Esophagus squamous epithelium (tissue), 4 donors: ENCODE measurements at regions not wholly inside any gene's neighbourhood (a gene's known extent, or its start where the extent isn't known, plus 50 kb on each side); places are given as distances from the start of the nearest gene placed in this dataset.

ENCODE experiments used
- POLR2A ChIP-seq, 4 donors: fragments of 450-650 bp; IDR thresholded peaks; one replicate each; pipeline ENCODE4 v1.6.1; 2017; ENCODE audit warnings: antibody characterized with exemption in 4 of 4, mild to moderate bottlenecking in 4 of 4, moderate library complexity in 3 of 4
- TF ChIP-seq, protein P1 (sequence below), 6 experiments: fragments of 450-650 bp in 4 of 6; fragments of 200-600 bp in 2 of 6; sonication (generic) in 2 of 6; IDR thresholded peaks; one replicate each; pipeline ENCODE4 v1.5.1; 2016 to 2019; ENCODE audit warnings: antibody characterized with exemption in 6 of 6, mild to moderate bottlenecking in 4 of 6, moderate library complexity in 4 of 6

DNA sequence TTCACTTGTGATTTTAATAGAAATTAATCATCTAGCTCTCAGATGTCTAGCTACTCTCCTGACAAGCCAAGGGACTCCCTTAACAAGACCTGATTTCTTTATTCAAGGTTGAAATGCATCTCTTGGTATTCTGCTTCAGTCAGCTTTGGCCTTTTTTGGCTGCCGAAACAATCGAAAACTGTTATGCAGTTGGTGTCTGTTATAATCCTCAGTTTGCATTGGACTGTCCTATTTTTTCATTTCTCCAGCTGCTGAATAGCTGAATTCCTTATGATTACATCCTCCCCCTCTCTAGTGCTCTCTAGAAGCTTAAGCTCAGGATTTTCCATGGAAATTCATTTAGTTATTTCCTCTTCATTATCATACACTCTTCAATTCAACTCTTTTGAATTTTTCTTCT lies 177.2 kb downstream of the TRIML1 start:
- TF ChIP-seq, protein P1, sequence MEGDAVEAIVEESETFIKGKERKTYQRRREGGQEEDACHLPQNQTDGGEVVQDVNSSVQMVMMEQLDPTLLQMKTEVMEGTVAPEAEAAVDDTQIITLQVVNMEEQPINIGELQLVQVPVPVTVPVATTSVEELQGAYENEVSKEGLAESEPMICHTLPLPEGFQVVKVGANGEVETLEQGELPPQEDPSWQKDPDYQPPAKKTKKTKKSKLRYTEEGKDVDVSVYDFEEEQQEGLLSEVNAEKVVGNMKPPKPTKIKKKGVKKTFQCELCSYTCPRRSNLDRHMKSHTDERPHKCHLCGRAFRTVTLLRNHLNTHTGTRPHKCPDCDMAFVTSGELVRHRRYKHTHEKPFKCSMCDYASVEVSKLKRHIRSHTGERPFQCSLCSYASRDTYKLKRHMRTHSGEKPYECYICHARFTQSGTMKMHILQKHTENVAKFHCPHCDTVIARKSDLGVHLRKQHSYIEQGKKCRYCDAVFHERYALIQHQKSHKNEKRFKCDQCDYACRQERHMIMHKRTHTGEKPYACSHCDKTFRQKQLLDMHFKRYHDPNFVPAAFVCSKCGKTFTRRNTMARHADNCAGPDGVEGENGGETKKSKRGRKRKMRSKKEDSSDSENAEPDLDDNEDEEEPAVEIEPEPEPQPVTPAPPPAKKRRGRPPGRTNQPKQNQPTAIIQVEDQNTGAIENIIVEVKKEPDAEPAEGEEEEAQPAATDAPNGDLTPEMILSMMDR (IDR thresholded peaks at IDR 0.05): no peak
- no peak for TF ChIP-seq POLR2A (IDR thresholded peaks at IDR 0.05)
